Stimulated activated CD4-positive, alpha-beta T cell treated with anti-CD3 and anti-CD28 coated beads, TNF-alpha, amount 100 ng/mL, for 24 hours (primary cell): ENCODE measurements at regions not wholly inside any gene's neighbourhood (a gene's known extent, or its start where the extent isn't known, plus 50 kb on each side); places are given as distances from the start of the nearest gene placed in this dataset.

Experiments used
- DNase-seq, 3 experiments: peaks; one replicate each; pipeline ENCODE4 v3.0.0-alpha.2; 2020; ENCODE audit warnings: low read depth in 3 of 3

DNA sequence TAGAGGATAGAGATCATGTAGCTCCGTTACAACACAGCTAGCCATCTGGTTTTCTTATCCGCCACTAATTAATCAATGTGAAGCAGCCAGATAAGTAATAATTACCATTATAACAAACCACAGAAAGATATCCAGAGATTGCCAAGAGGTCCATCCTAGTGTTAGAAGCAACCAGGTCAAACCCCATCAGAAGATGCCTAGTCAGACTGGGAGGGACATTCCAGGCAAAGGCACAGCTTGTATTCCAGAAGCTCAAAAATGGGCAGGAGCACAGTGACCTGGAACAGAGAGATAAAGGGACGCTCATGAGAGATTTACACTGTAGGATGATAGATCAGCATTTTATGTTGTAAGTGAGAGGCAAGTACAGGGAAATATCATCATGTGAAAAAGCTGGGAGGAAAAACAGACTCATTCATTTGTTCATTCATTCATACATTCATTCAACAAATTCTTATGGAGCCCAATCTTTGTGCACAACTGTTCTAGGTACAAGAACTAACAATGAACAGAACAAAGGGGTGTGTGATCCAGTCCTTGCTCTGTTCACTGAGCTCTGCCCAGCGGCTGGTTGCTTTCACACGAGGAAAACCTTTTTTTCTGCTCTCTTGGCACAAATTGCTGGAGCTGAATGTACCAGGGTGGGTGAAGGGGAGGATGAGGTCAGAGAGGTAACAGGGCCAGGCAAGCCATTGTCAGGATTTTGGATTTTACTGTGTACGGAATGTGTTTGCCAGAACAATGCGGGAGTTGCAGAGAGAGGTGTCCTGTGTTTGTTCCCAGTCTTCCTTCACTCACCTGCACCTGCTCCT lies 240.8 kb upstream of the FGGY start:
- DNase-seq: no peak

DNA sequence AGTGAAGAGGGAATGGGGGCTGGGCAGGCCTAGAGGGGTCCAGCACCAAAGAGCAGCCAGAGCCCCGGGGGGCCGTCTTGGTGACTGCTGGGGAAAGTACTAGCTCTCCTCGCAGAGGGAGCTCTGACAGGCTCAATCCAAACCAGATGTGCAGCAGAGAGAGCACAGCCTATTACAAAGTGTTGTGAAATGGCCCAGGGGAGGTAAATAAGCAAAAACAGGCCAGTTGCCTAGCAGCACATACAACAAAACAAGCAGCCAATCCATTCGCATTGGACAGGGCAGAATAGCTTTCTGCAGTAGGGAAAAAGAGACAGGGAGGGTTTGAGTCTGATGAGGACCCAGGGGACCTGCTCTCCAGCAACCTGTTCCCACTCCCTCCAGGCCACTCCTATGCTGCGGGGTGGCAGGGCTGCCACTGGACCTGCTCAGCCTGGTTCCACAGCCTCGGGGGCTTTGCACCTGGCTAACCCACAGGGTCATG lies 239.6 kb upstream of the FGGY start:
- DNase-seq: no peak

DNA sequence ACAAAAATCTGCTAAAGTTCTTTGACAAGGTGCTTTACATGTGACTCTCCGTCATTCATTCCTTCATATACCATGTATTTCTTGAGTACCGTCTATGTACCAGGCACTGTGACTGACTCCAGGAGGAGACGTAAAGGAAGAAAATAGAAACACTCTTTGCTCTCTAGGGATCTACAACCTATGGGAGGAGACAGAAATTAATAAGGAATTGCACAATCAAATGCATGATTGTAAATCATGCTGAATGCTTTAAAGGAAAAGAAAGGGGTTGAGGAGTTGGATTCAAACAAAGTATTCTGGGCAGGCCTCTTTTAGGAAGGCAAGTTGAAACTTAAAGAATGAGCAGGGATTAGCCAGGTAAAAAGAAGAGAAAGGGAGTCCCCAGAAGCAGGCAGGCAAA lies 239.1 kb upstream of the FGGY start:
- no peak for DNase-seq

DNA sequence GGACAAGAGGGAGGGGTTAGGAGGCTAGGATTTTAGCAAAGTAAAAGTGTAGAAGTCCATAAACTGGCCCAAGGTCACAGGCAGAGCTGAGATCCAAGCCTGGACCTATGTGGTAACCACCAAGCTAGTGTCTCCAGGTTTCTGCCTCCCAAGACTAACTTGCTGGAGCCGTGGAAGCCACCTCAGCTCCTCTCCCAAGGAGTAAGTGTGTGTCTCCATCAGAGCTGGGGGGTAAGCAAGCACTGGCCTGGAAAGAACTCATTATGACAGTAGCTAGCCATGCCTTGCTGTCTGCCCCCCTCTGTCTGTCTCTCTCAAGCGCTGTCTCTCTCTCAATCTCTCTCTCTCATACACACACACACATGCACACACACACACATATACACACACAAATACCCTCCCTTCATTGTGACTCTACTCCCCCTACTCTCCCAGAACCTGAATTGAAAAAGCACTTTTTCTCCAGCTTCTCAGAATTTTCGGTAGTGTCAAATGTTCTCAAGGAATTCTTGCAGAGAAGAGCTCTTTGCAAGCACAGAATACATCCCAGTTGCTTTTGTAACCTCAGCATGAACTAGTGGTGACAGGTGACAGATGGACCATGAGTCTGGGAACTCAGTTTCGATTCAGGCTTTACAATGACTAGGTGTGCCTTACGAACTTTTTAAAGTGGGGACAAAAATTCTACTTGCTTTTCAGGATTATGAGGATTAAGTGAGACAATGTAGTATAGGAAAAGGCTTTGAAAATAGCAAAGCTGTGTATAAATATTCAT lies 238.0 kb upstream of the FGGY start:
- DNase-seq: no peak

DNA sequence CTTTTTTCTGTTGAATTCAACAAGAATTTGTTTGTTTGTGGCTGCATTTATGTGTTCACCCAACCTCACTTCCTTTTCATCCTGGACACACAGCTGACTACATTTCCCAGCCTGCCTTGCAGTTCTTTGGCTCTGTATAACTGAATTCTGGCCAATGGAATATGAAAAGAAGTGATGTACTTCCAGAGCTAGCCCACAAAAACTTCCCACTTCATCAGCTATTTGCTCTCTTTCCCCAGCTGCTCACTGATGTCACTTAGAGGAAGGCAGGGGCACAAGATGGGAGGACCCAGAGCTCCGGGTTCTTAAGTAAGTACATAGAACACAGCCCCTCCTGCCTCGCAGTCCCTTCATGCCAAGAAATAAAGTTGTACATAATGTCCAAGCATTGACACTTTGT lies 235.0 kb upstream of the FGGY start:
- DNase-seq: no peak

DNA sequence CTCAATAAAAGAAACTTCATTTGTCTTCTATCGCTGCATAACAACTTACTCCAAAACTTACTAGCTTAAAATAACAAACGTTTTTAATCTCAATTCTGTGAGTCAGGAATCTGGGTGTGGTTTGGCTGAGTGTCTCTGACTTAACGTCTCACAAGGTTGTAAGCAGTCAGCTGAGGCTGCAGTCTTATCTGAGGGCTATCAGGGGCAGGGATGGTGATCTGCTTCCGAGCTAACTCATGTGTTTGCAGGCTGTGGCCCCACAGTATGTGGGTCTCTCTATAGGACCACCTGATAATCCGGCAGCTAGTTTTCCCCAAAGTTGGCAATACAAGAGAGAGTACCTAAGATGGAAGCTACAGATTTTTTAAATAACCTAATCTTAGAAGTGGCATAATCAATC lies 234.2 kb upstream of the FGGY start:
- no peak for DNase-seq

DNA sequence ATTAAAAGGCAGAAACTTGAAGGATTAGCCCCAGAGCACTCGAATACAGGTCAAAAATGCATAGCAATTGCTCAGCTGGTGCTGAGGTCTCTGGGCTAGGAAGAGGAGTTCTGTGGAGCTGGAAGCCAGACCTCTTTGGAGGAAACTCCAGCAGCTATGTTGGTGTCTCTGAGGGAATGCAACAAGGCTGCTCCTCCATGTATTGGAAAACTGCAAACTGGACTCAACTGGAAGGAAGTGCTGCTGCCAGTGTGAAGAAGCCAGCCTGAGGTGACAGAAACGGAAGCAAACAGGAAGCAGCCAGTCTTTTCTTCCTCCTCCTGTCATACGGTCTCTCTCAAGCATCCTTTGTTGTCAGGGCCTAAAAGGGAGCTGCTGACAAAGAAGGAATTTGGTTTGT lies 233.4 kb upstream of the FGGY start:
- no peak for DNase-seq

DNA sequence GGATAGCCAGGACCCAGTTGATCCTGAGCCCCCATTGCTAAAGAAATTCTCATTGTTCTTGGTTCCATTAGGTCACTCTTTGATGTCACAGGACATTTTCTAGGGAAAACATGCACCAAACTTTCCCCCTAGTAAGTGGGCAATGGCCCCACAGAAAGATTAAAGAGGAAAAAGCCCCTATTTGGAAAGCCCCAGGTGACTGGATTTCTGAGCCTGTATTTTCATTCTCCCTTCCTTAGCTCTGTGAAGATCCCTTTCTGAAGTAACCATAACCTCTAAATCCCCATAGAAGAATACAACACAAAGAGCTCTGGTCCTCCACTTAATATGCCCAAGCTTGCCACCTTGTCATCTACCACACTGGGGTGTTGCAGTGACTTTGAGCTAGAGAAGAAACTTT lies 232.3 kb upstream of the FGGY start:
- no peak for DNase-seq

DNA sequence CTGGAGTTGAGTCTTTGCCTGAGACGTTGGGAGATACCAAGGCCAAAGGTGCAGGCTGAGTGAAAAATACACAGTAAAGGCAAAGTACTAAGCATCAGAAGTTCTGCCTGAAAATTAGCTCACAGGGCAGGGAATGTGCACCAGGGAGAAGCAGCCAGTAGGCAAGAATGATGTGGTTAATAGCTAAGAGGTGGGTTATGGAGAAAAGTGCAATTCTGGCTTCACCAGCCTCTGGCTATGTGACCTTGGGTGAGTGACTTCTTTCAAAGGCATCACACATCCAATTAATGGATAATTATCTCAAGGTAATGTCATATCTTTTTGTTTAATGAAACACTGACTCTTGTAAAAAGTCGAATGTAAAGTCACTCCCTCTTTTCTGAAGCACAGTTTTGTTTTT lies 230.7 kb upstream of the FGGY start:
- no peak for DNase-seq

DNA sequence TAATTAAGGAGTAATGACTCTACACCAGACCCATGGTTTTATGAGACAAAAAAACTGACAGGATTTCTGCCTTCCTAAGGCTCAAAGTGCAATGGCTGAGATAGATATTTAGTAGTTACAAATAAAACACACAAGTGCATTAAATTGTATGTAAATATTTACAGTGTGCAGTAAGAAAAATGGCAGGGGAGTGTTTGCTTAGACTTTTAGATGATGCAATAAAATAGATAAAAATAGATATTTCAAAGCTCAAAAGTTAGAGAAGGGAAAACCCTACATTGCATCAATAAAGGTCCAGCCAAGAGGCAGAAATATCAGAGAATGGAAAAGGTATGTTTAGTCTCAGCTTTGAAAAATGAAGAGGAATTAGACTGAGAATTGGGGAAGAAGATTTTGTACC lies 226.3 kb upstream of the FGGY start:
- DNase-seq: no peak

DNA sequence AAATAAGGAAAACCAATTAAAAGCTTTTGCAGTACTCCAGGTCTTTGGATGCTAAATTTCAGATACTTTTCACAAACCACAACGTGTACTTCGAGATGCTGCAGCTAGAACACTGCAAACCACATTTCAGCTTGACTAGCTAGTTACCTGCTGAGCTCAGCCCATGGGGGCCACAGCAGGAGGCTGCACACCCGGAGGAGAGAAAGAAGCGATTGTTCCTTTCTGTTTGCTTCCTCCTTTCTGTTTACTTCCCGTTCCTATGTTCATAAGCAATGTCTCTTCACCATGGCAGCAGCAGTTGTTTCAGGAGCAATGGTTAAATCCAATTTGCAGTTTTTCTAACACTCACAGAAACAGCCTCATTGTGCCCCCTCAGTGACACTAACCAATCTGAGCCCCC lies 225.6 kb upstream of the FGGY start:
- DNase-seq: no peak

DNA sequence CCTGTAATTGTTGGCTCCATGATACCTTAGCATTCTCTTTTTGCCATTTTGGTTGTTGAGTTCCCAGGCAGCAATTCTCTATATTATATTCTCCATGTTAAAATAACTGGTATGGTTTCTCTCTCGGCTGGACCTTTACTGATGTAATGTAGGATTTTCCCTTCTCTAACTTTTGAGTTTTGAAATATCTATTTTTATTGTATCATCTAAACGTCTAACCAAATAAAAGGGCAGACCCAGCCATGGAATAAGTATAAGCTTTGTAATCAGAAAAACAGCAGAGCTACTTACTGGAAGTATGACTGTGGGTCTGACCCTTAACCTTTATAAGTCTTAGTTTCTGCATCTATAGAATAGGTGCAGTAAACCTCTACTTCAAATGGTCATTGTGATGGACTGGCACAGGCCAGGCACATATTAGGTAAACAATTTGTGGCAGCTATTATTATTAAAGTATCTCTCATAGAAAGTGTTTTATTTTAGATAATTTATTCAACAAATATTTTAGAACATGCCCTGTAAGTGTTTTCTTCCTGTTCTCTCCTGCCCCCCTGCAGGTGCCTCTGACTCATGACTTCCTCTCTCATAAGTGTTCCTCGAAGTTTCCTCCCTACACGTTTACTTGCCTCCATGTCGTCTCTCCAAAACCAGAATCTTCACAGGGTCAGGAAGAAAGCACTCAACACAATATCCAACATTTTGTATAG lies 224.9 kb upstream of the FGGY start:
- no peak for DNase-seq

DNA sequence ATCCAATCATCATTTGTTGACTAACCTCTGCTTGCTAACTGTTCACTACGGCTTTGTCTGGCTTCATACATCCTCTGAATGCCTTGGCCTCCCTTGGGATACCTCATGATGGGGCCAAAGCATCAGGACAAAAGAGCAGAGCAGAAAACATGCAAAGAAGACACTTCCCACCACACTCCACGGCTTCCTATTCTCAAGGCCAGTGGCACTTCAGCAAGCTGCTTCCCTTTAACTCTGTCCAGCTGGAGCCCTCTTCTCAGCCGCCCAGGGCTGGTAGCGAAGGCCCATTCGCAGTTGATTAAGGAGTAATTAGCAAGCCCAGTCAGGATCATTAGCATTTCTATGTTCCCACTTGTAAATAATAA lies 224.3 kb upstream of the FGGY start:
- no peak for DNase-seq

DNA sequence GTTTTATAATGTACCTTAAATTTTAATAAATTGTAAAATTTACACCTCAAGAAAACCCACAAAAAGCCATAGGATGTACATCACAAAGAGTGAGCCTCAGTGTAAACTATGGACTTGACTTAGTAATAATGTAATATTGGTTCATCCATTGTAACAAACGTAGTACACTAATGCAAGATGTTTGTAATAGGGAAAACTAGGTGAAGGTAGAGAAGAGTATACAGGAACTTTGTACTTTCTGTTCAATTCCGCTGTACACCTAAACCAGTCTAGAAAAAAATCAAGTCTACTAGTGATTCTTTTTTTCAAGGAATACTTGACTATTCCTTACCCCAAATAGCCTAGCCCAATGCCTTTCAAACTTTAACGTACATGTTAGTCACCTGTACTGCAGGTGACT lies 222.3 kb upstream of the FGGY start:
- no peak for DNase-seq

DNA sequence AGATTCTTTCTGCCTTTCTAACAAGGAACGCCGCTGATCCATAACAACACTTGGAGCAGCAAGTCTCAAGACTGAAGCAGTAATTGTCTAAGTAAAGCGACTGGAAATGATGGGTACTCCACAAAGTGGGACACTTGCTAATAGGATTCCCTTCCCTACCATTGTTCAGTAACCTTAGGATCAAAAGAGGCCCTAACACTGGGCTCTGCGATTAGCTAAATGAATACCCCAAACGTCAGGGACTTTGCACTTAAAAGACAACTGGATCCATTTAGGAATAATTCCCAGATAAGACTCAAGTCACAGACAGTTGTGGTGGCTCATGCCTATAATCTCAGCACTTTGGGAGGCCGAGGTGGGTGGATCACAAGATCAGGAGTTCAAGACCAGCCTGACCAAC lies 221.9 kb upstream of the FGGY start:
- DNase-seq: no peak

DNA sequence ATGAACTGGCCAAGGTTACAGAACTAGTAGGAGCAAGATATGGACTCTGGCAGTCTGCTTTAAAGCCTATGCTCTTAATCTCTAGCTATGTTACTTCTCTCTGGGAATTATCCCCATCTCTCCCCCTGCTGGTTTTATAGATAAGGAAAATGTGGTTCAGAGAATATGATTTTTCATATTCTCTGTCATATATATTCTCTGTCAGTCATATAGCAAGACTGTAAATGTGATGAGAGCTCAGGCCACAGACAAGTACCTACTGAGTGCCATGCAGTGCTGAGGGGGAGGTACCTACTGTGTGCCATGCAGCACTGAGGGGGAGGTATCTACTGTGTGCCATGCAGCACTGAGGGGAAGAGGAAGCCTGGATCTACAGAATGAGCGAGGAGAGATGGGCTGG lies 220.3 kb upstream of the FGGY start:
- DNase-seq: no peak

DNA sequence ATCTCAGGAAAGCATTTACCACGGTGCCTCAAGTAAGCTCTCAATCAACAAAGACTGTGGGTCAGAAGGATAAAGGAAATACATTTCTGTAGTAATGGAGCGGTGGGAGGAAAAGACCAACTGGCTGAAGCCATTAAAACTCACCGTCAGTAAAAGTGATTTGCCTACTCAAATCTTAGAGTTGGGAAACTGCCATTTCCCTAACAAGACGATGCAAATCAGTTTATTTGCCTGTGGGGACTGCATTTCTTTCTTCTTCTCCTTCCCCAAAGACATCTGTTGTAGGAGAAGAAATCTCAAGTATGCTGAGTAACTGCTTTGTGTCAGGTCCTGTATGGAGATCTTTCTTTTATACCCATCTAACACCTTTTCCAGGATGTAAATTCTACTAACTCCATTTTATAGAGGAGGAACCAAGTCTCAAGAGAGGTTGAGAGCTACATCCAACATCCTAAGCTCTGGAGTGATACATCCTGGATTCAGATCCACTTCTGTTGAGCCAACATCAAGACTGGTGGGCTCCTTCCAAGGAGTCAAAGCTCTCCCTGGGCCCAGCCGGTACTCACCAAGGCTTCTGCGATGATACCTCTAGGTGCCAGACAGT lies 219.3 kb upstream of the FGGY start:
- DNase-seq: no peak

DNA sequence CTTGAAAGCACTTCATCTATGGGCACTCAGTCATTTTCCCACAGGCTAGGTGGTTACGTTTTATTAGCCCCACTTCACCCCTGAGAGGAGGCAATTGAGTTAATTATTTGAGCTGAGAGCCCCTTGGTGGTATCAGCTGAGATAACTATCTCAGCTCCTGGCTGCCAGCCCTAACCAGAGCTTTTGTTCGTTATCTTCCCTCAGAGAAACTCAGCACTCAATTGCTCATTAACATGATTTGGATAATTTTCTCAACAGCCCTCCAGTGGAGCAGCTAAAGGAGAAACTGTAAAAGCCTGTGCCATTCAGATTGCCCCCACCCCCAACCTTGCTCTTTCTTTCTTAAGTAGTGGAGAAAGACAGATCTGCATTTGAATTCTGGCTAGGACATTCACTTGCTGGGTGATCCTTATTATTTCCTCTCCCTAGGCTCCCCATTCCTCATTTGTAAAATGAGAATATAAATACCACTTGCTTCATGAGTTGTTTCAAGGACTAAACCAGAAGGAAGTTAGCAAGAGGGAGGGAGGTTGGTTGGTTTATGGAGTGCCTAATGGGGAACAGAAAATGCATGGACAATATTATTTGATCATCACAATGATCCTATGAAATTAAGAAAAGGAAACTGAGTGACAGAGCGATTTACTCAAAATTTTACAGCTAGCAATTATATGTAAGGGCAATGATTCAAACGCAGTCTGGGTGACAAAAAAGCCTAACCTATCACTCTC lies 218.7 kb upstream of the FGGY start:
- DNase-seq: no peak

DNA sequence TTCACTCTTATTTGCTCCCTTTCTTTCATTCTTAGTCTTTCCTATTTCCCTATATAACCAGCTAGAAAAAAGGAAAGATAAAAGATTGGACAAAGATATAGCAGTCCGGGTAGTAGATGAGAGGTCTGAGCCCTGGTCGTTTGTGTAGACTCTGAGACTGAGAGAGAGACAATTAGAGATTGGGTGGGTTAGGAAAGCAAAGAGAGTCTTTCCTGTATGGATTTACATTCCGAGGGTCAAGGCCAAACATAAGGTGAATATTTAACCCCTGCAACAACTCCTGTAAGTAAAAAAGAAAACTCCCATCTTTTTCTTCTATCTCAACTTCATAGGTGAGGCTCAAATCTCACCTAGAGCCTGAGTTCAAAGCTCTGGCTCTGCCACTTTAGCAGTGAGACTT lies 218.0 kb upstream of the FGGY start:
- DNase-seq: no peak

DNA sequence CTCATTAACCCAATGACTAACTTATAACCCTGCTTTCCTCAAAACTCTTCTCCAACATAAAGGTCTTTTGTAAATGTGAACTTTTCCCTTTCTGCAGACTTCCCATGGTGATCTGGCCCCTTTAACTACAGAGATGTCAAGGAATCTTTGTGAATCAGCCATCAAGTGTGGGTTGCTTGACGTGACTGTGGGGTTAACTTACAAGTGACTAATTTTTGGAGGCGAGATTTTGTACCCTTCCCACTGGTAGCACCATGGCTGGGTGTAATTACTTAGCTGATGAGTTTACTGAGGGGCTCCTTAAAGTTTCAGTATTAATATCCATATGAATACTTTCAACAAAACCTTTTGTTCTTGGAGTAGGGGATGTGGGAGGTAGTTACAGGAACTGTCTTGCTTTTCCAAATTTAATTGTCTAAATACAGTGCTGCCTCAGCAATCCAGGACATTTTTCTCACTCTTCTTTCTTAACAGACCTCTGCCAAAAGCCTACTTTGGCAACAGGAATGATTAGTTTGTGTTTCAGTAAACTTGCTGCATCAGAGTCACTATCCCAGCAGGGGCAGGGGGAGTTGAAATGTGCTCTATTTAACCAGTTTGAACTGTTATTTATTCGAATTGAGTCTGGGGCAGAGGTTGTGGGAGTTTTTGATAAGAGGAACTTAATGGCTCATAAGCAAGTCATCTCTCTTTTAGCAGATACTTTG lies 217.3 kb upstream of the FGGY start:
- DNase-seq: no peak

DNA sequence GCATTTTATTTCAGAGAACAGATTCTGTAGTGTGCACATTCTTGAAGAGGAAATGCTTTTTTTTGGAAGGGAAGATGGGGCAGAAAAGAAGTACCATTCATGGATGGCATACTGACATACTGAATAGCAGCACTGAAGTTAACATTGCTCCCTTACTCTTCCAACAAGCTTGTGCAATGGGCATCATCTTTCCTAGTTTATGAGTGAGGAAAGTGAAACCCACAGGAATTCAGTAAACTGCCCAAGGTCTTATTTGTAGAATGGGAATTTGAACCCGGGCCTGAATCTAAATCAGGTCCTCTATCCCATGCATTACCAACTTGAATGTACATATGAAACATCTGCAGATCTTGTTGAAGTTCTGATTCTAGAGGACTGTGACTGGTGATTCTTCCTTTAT lies 215.7 kb upstream of the FGGY start:
- no peak for DNase-seq
